T-helper 1 cell treated with Interleukin-12 subunit alpha and Interleukin-12 subunit beta and Interleukin-4 antibody, amounts not matched to agents 30 μg/mL and 1 μg/mL, for 36 hours (primary cell): ENCODE measurements at regions not wholly inside any gene's neighbourhood (a gene's known extent, or its start where the extent isn't known, plus 50 kb on each side); places are given as distances from the start of the nearest gene placed in this dataset.

Experiments
- H3K27ac Mint-ChIP-seq: one replicate; pipeline ENCODE4 v1.8.0; 2021; ENCODE audit warnings: mild to moderate bottlenecking, mixed read lengths
- H3K27me3 Mint-ChIP-seq: one replicate; pipeline ENCODE4 v1.8.0; 2021; ENCODE audit warnings: low read depth, mixed read lengths
- H3K36me3 Mint-ChIP-seq: one replicate; pipeline ENCODE4 v1.8.0; 2021; ENCODE audit warnings: low read depth, mixed read lengths
- H3K4me1 Mint-ChIP-seq: one replicate; pipeline ENCODE4 v1.8.0; 2021; ENCODE audit warnings: low read depth, mixed read lengths
- H3K4me3 Mint-ChIP-seq: one replicate; pipeline ENCODE4 v1.8.0; 2021; ENCODE audit warnings: mild to moderate bottlenecking, moderate library complexity, mixed read lengths
- H3K9me3 Mint-ChIP-seq: one replicate; pipeline ENCODE4 v1.8.0; 2021; ENCODE audit warnings: mixed read lengths

- Mint-ChIP-seq H3K36me3 (no peaks in the 10 kb centered on the region), H3K27ac (no peak overlapping the region), H3K9me3 (no peaks in the 10 kb centered on the region), H3K27me3 (peaks cover 13% of the 10 kb centered on the region), H3K4me3 (no peak overlapping the region), H3K4me1 (peaks cover 3% of the 10 kb centered on the region)
Measured at GRCh38 chr3:184465883-184466412, 86.1 kb downstream of the CHRD start.

- H3K27me3 Mint-ChIP-seq = peaks cover 13% of the 10 kb centered on the region
- H3K36me3 Mint-ChIP-seq = no peaks in the 10 kb centered on the region
- no peak overlapping the region for H3K27ac Mint-ChIP-seq
- H3K9me3 Mint-ChIP-seq = no peaks in the 10 kb centered on the region
- no peak overlapping the region for H3K4me3 Mint-ChIP-seq
- H3K4me1 Mint-ChIP-seq = peaks cover 3% of the 10 kb centered on the region
Measured at GRCh38 chr3:184466413-184466960, 86.6 kb downstream of the CHRD start.

DNA sequence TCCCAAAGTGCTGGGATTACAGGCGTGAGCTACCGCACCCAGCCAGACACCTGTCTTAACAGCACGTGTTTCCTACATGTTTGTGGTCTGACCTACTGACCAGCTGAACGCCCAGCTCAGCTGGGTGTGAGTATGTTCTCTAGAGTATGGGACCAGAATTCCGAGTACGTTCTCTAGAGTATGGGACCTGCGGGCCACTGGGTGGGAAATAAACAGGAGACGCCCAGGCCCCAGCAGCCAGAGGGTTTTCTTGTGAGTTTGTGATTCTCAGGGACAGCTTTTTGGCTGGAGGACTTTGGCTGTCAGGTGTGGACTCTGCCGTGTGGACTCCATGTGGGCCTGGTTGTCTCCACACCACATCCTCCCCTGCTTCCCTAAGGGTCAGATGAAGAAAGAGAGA lies 87.3 kb downstream of the CHRD start:
- H3K36me3 Mint-ChIP-seq = no peaks in the 10 kb centered on the region
- H3K9me3 Mint-ChIP-seq = no peaks in the 10 kb centered on the region
- peaks cover 3% of the 10 kb centered on the region for H3K4me1 Mint-ChIP-seq
- no peak overlapping the region for H3K4me3 Mint-ChIP-seq
- H3K27ac Mint-ChIP-seq = no peak overlapping the region
- H3K27me3 Mint-ChIP-seq = peaks cover 13% of the 10 kb centered on the region

- Mint-ChIP-seq H3K27me3 (peaks cover 41% of the 10 kb centered on the region), H3K36me3 (no peaks in the 10 kb centered on the region), H3K27ac (no peak overlapping the region), H3K4me1 (peaks cover 4% of the 10 kb centered on the region), H3K9me3 (no peaks in the 10 kb centered on the region), H3K4me3 (no peak overlapping the region)
Measured at GRCh38 chr3:184470551-184470950, 90.7 kb downstream of the CHRD start.

- Mint-ChIP-seq H3K4me3 (no peak overlapping the region), H3K27me3 (peaks cover 44% of the 10 kb centered on the region), H3K36me3 (no peaks in the 10 kb centered on the region), H3K9me3 (no peaks in the 10 kb centered on the region), H3K4me1 (peaks cover 4% of the 10 kb centered on the region), H3K27ac (no peak overlapping the region)
Measured at GRCh38 chr3:184471439-184471838, 90.1 kb upstream of the EPHB3 start.

DNA sequence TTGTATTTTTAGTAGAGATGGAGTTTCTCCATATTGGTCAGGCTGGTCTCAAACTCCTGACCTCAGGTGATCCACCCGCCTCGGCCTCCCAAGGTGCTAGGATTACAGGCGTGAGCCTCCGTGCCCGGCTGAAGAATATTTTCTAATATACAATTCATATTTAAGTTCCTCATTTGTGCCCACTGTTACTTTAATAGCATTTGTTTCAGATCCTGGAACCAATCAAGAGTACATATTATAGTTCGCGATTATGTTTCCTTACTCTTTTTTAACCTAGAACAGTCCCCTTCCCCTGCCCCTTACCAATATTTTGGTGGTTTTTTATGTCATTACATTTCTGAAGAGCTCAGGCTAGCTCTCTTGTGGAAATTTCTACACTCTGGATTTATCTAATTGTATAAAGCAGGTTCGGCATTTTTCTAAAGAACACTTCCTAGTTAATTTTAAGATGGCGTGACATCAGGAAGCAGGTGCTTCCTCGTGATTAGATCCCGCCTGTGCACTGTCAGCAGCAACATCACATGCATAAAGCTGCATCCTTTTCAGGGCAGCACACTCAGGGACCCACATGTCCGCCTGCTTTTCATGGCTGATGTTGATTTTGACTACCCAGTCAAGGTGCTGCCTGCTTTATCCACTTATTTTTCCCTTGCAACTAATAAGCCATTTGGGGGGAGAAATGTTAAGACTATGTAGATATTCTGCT lies 88.7 kb upstream of the EPHB3 start:
- H3K27ac Mint-ChIP-seq = no peak overlapping the region
- peaks cover 4% of the 10 kb centered on the region for H3K4me1 Mint-ChIP-seq
- no peak overlapping the region for H3K4me3 Mint-ChIP-seq
- H3K27me3 Mint-ChIP-seq = peaks cover 49% of the 10 kb centered on the region
- no peaks in the 10 kb centered on the region for H3K9me3 Mint-ChIP-seq
- no peaks in the 10 kb centered on the region for H3K36me3 Mint-ChIP-seq

DNA sequence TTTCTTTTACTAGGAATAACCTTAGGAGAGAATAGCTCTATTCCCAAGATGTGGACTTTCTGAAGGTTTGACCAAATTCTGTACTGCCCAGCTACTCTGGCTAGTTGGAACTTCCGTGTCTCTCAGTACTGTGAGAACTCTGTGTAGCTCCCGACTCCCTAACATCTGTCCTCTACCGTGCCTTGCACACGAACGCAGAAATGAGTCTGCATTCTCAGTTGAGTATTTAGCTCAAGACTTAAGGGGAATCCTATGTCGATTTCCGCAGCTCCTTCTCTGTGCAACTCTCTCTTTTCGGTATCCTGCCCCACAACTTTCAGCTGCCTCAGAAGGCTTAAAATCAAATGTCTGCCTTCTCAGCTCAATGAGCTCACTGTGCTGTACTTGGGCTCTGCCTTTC lies 86.7 kb upstream of the EPHB3 start:
- no peaks in the 10 kb centered on the region for H3K36me3 Mint-ChIP-seq
- H3K4me1 Mint-ChIP-seq = peaks cover 4% of the 10 kb centered on the region
- H3K27me3 Mint-ChIP-seq = peaks cover 55% of the 10 kb centered on the region
- no peak overlapping the region for H3K27ac Mint-ChIP-seq
- no peaks in the 10 kb centered on the region for H3K9me3 Mint-ChIP-seq
- H3K4me3 Mint-ChIP-seq = no peak overlapping the region

- H3K27me3 Mint-ChIP-seq = peaks cover 52% of the 10 kb centered on the region
Measured at GRCh38 chr3:184477940-184478339, 83.6 kb upstream of the EPHB3 start.

GRCh38 chr3:184479426-184480126 lies 82.0 kb upstream of the EPHB3 start:
- peaks cover 39% of the 10 kb centered on the region for H3K27me3 Mint-ChIP-seq
- no peaks in the 10 kb centered on the region for H3K9me3 Mint-ChIP-seq
- no peak overlapping the region for H3K27ac Mint-ChIP-seq
- H3K4me3 Mint-ChIP-seq = no peak overlapping the region
- no peaks in the 10 kb centered on the region for H3K4me1 Mint-ChIP-seq
- H3K36me3 Mint-ChIP-seq = no peaks in the 10 kb centered on the region

More at GRCh38 chr3:184477940-184478339, 83.6 kb upstream of the EPHB3 start:
- no peaks in the 10 kb centered on the region for H3K4me1 Mint-ChIP-seq
- no peaks in the 10 kb centered on the region for H3K36me3 Mint-ChIP-seq
- H3K4me3 Mint-ChIP-seq = no peak overlapping the region
- no peaks in the 10 kb centered on the region for H3K9me3 Mint-ChIP-seq
- no peak overlapping the region for H3K27ac Mint-ChIP-seq

- H3K27me3 Mint-ChIP-seq = peaks cover 27% of the 10 kb centered on the region
- H3K4me3 Mint-ChIP-seq = no peak overlapping the region
- no peaks in the 10 kb centered on the region for H3K4me1 Mint-ChIP-seq
- H3K27ac Mint-ChIP-seq = no peak overlapping the region
- no peaks in the 10 kb centered on the region for H3K9me3 Mint-ChIP-seq
- H3K36me3 Mint-ChIP-seq = no peaks in the 10 kb centered on the region
Measured at GRCh38 chr3:184480831-184481230, 80.8 kb upstream of the EPHB3 start.

GRCh38 chr3:184481984-184482671 lies 79.5 kb upstream of the EPHB3 start:
- no peaks in the 10 kb centered on the region for H3K36me3 Mint-ChIP-seq

GRCh38 chr3:184485241-184485640 lies 76.3 kb upstream of the EPHB3 start:
- Mint-ChIP-seq H3K4me3 (no peak overlapping the region), H3K4me1 (no peaks in the 10 kb centered on the region), H3K36me3 (no peaks in the 10 kb centered on the region), H3K9me3 (no peaks in the 10 kb centered on the region), H3K27me3 (peaks cover 21% of the 10 kb centered on the region), H3K27ac (no peak overlapping the region)

More at GRCh38 chr3:184481984-184482671, 79.5 kb upstream of the EPHB3 start:
- Mint-ChIP-seq H3K9me3 (no peaks in the 10 kb centered on the region), H3K27ac (no peak overlapping the region), H3K4me3 (no peak overlapping the region), H3K27me3 (peaks cover 14% of the 10 kb centered on the region), H3K4me1 (no peaks in the 10 kb centered on the region)

- Mint-ChIP-seq H3K36me3 (no peaks in the 10 kb centered on the region), H3K4me3 (no peak overlapping the region), H3K4me1 (no peaks in the 10 kb centered on the region), H3K27ac (no peak overlapping the region), H3K27me3 (peaks cover 19% of the 10 kb centered on the region), H3K9me3 (no peaks in the 10 kb centered on the region)
Measured at GRCh38 chr3:184485906-184486305, 75.7 kb upstream of the EPHB3 start.

DNA sequence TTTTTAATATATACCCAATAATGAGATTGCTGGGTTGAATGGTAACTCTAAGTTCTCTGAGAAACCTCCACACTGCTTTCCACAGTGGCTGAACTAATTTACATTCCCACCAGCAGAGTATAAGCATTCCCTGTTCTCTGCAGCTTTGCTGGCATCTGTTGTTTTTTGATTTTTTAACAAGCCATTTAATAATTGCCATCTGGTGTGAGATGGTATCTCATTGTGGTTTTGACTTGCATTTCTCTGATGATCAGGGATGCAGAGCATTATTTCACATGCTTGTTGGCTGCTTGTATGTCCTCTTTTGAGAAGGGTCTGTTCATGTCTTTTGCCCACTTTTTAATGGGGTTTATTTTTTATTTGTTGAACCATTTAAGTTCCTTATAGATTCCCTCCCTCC lies 75.0 kb upstream of the EPHB3 start:
- Mint-ChIP-seq H3K36me3 (no peaks in the 10 kb centered on the region), H3K4me1 (no peaks in the 10 kb centered on the region), H3K9me3 (no peaks in the 10 kb centered on the region), H3K4me3 (no peak overlapping the region), H3K27me3 (peaks cover 19% of the 10 kb centered on the region), H3K27ac (no peak overlapping the region)
